GM12891 (cell line): ENCODE measurements at regions not wholly inside any gene's neighbourhood (a gene's known extent, or its start where the extent isn't known, plus 50 kb on each side); places are given as distances from the start of the nearest gene placed in this dataset.

Experiments used
- POLR2A ChIP-seq: IDR thresholded peaks from 2 replicates; pipeline ENCODE4 v1.6.1; 2011; ENCODE audit warnings: low read depth, low read length, control low read depth
- POLR2AphosphoS5 ChIP-seq: IDR thresholded peaks from 2 replicates; pipeline ENCODE4 v1.6.1; 2011; ENCODE audit warnings: low read depth, low read length, control low read depth
- TAF1 ChIP-seq: IDR thresholded peaks from 2 replicates; pipeline ENCODE4 v1.6.1; 2011; ENCODE audit warnings: low read depth, low read length, control low read depth

- TF ChIP-seq POLR2A (no peak), POLR2AphosphoS5 (no peak), TAF1 (no peak)
These were observed 580.1 kb downstream of the RAPGEF2 start for GRCh38 chr4:159682996-159683395.
